IMR-90 (cell line): ENCODE measurements at regions not wholly inside any gene's neighbourhood (a gene's known extent, or its start where the extent isn't known, plus 50 kb on each side); places are given as distances from the start of the nearest gene placed in this dataset.

ENCODE experiments used
- ATAC-seq: fragments of 200-7000 bp; cut with Tn5 transposase; 2 replicates; pipeline ENCODE4 v1.9.1; 2020; ENCODE audit warnings: low read depth, mild to moderate bottlenecking, moderate library complexity
- BruUV-seq: library from RNA; stranded (reverse); fragments of 400-500 nt; replicated peaks from 2 replicates; lab custom pipeline; 2021; lab: Mats Ljungman, UMichigan
- CTCF ChIA-PET: fragments of 300-600 bp; formaldehyde crosslinking; extraction: SDS; loops from one replicate; lab custom pipeline; 2021; ENCODE audit warnings: antibody characterized with exemption; lab: Yijun Ruan, JAX
- POLR2A ChIA-PET: fragments of 300-600 bp; sonication (Branson Sonifier 250); formaldehyde crosslinking; loops from one replicate; lab custom pipeline; 2022; ENCODE audit warnings: antibody characterized with exemption; ENCODE audit not compliant: unreplicated experiment; lab: Charles Lee
- DNase-seq: peaks from one replicate; pipeline ENCODE4 v3.0.0; 2013
- H2AFZ ChIP-seq: replicated peaks from 2 replicates; pipeline ENCODE3; 2013; ENCODE audit warnings: low read length, mild to moderate bottlenecking; ENCODE audit not compliant: poor library complexity
- H2AK5ac ChIP-seq: 2 replicates; pipeline ENCODE4 v1.6.1; 2013; ENCODE audit warnings: low read depth, low read length, inconsistent platforms
- H2AK9ac ChIP-seq: replicated peaks from 2 replicates; pipeline ENCODE3; 2013; ENCODE audit warnings: mild to moderate bottlenecking, low read depth, low read length, moderate library complexity; ENCODE audit not compliant: poor library complexity
- H2BK120ac ChIP-seq: 2 replicates; pipeline ENCODE4 v1.6.1; 2013; ENCODE audit warnings: low read depth, low read length, inconsistent platforms
- H2BK15ac ChIP-seq: 3 replicates; pipeline ENCODE4 v1.6.1; 2013; ENCODE audit warnings: low read depth, low read length, inconsistent platforms
- H2BK20ac ChIP-seq: 2 replicates; pipeline ENCODE4 v1.6.1; 2013; ENCODE audit warnings: low read depth, mild to moderate bottlenecking, inconsistent platforms, low read length, moderate library complexity
- H2BK5ac ChIP-seq: 2 replicates; pipeline ENCODE4 v1.6.1; 2013; ENCODE audit warnings: mild to moderate bottlenecking, low read depth, low read length, inconsistent platforms; ENCODE audit not compliant: poor library complexity, severe bottlenecking
- H3K14ac ChIP-seq: replicated peaks from 2 replicates; pipeline ENCODE4 v1.6.1; 2013; ENCODE audit warnings: low read depth, low read length, inconsistent platforms
- H3K18ac ChIP-seq: 2 replicates; pipeline ENCODE4 v1.6.1; 2013; ENCODE audit warnings: low read depth, low read length, control low read depth
- H3K23ac ChIP-seq: 2 replicates; pipeline ENCODE4 v1.6.1; 2013; ENCODE audit warnings: low read depth, low read length, inconsistent platforms
- H3K27ac ChIP-seq: 2 replicates; pipeline ENCODE4 v1.5.1; 2013; ENCODE audit warnings: mild to moderate bottlenecking, control low read depth, low read length; ENCODE audit not compliant: insufficient read depth
- H3K27me3 ChIP-seq: 2 replicates; pipeline ENCODE4 v1.6.1; 2013; ENCODE audit warnings: low read length; ENCODE audit not compliant: control insufficient read depth, insufficient read depth
- H3K36me3 ChIP-seq: 2 replicates; pipeline ENCODE4 v1.6.1; 2013; ENCODE audit warnings: low read length, mixed read lengths; ENCODE audit not compliant: control insufficient read depth, insufficient read depth
- H3K4ac ChIP-seq: 2 replicates; pipeline ENCODE4 v1.6.1; 2013; ENCODE audit warnings: low read depth, low read length, inconsistent platforms
- H3K4me1 ChIP-seq: 2 replicates; pipeline ENCODE4 v1.6.1; 2013; ENCODE audit warnings: low read length, mixed read lengths; ENCODE audit not compliant: control insufficient read depth, insufficient read depth
- H3K4me2 ChIP-seq: 2 replicates; pipeline ENCODE4 v1.6.1; 2013; ENCODE audit warnings: low read depth, mild to moderate bottlenecking, control low read depth, low read length, moderate library complexity
- H3K4me3 ChIP-seq: 2 replicates; pipeline ENCODE4 v1.5.1; 2013; ENCODE audit warnings: low read depth, mild to moderate bottlenecking, control low read depth, low read length, moderate library complexity; ENCODE audit not compliant: insufficient read depth
- H3K56ac ChIP-seq: 2 replicates; pipeline ENCODE4 v1.6.1; 2013; ENCODE audit warnings: low read length, inconsistent platforms; ENCODE audit not compliant: insufficient read depth; ENCODE audit errors: extremely low read depth
- H3K79me1 ChIP-seq, 2 experiments: 2 replicates each; pipeline ENCODE4 v1.6.1; 2013; ENCODE audit warnings: low read length in 2 of 2, inconsistent platforms in 1 of 2, low read depth in 1 of 2
- H3K9ac ChIP-seq: 2 replicates; pipeline ENCODE4 v1.6.1; 2013; ENCODE audit warnings: low read depth, low read length, control low read depth
- H3K9me1 ChIP-seq: 2 replicates; pipeline ENCODE4 v1.6.1; 2013; ENCODE audit warnings: low read length, inconsistent platforms; ENCODE audit not compliant: insufficient read depth
- H3K9me3 ChIP-seq: 2 replicates; pipeline ENCODE4 v1.6.1; 2013; ENCODE audit warnings: low read length; ENCODE audit not compliant: control insufficient read depth, insufficient read depth
- H4K20me1 ChIP-seq: 2 replicates; pipeline ENCODE4 v1.6.1; 2013; ENCODE audit warnings: low read length, inconsistent platforms; ENCODE audit not compliant: insufficient read depth
- H4K5ac ChIP-seq: 2 replicates; pipeline ENCODE4 v1.6.1; 2013; ENCODE audit warnings: mild to moderate bottlenecking, low read depth, low read length, control low read depth
- H4K8ac ChIP-seq, 2 experiments: 2 replicates each; pipeline ENCODE4 v1.6.1; 2013; ENCODE audit warnings: low read depth in 2 of 2, low read length in 2 of 2, control low read depth in 1 of 2, inconsistent platforms in 1 of 2
- H4K91ac ChIP-seq: 2 replicates; pipeline ENCODE4 v1.6.1; 2013; ENCODE audit warnings: low read depth, low read length, inconsistent platforms; ENCODE audit not compliant: insufficient read depth
- BHLHE40 ChIP-seq: fragments of 150-350 bp; IDR thresholded peaks from 2 replicates; pipeline ENCODE4 v1.6.1; 2016; ENCODE audit warnings: mild to moderate bottlenecking, low read depth, low read length
- CEBPB ChIP-seq: IDR thresholded peaks from 2 replicates; pipeline ENCODE4 v1.6.1; 2012; ENCODE audit warnings: low read depth, low read length, improper control_type of control experiment
- ELK1 ChIP-seq: fragments of 150-350 bp; IDR thresholded peaks from 2 replicates; pipeline ENCODE4 v1.6.1; 2016; ENCODE audit warnings: low read depth, mild to moderate bottlenecking, low read length, moderate library complexity, borderline replicate concordance
- MAFK ChIP-seq: IDR thresholded peaks from 2 replicates; pipeline ENCODE4 v1.6.1; 2012; ENCODE audit warnings: low read depth, low read length, improper control_type of control experiment
- MAZ ChIP-seq: IDR thresholded peaks from 2 replicates; pipeline ENCODE4 v1.6.1; 2012; ENCODE audit warnings: low read depth, mild to moderate bottlenecking, low read length, improper control_type of control experiment, moderate library complexity, borderline replicate concordance
- MXI1 ChIP-seq: IDR thresholded peaks from 2 replicates; pipeline ENCODE4 v1.6.1; 2012; ENCODE audit warnings: low read depth, mild to moderate bottlenecking, low read length, moderate library complexity, borderline replicate concordance
- RAD21 ChIP-seq: IDR thresholded peaks from 2 replicates; pipeline ENCODE4 v1.6.1; 2012; ENCODE audit warnings: low read length, improper control_type of control experiment
- RCOR1 ChIP-seq: IDR thresholded peaks from 2 replicates; pipeline ENCODE4 v1.6.1; 2012; ENCODE audit warnings: mild to moderate bottlenecking, low read length, improper control_type of control experiment; ENCODE audit not compliant: insufficient replicate concordance
- USF2 ChIP-seq: fragments of 150-350 bp; IDR thresholded peaks from 2 replicates; pipeline ENCODE4 v1.6.1; 2017; ENCODE audit warnings: mild to moderate bottlenecking, antibody characterized with exemption, low read length, low read depth
- WGBS, 2 experiments: methylation state at CpG; one replicate each; pipeline versions ENCODE4 v1.1.5 to v1.1.7; 2013; ENCODE audit warnings: missing lambda C conversion rate in 2 of 2; ENCODE audit not compliant: insufficient read length in 1 of 2; ENCODE audit errors: extremely low coverage in 2 of 2; 5-methylcytosine and 5-hydroxymethylcytosine counted together
- dilution Hi-C: fragments of 300-500 bp; cut with HindIII; formaldehyde crosslinking; loops from one replicate; pipeline ENCODE4 v1.14.3; 2018; ENCODE audit warnings: low sequenced_read_pairs; ENCODE audit not compliant: unreplicated experiment
- in situ Hi-C: fragments of 300-500 bp; cut with MboI; formaldehyde crosslinking; loops from 3 replicates; pipeline ENCODE4 v1.14.3; 2019; ENCODE audit warnings: low sequenced_read_pairs, inconsistent platforms, mixed read lengths
- intact Hi-C: fragments of 100-400 bp; cut with micrococcal nuclease; formaldehyde crosslinking; loops from 2 replicates; pipeline ENCODE4 v1.10.0; 2022
- TF ChIP-seq, protein P1 (sequence below): conservative IDR thresholded peaks from 2 replicates; pipeline ENCODE4 v1.5.1; 2012; ENCODE audit warnings: mild to moderate bottlenecking, low read depth, low read length, improper control_type of control experiment

DNA sequence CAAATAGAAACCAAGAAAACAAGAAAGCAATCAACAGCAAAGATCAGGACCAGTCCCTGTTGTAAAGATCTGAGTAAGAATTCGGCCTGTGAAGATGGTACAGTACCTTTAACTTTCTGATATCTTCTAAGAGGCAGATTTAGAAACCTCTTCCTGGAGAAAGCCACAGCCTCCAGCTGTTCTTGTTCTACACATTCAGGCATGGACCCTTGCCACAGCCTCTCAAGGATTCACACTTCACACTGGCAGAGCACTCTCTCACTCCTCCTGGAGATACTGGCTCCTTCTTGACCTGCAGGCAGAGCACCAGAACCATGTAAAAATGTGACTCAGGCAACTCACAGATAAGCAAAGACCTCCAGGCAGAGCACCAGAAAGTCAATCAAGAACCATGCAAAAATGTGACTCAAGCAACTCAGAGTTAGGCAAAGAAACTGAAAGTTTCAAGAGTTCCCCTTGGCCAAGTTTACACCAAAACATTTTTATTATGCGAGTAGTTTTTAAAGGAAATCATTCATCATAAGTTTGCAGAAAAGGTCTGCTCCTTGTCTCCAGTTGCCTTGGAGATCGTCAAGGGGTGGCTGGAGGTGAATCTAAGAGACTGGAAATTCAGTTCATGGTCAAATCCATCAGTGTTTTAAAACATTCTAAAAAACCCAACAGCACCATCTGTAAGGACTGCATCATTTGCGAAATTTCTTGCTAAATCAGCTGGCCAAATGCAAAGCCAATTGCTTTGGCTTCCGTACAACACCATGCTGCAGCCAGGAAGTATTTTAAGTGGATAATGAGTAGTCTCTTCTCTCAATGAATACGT, 119.3 kb upstream of the MDM1 start:
- no peak overlapping the region for H2BK20ac ChIP-seq
- WGBS, 2 experiments = no CpG with 5 or more reads among the region's 6 CpGs
- H2AK9ac ChIP-seq = no peak overlapping the region
- peak overlapping the region; percentile 84 for H3K4me2 ChIP-seq
- H3K36me3 ChIP-seq = no peaks in the 10 kb centered on the region
- no peaks in the 10 kb centered on the region for H3K27me3 ChIP-seq
- H3K4me1 ChIP-seq = peaks cover 9% of the 10 kb centered on the region
- peak overlapping the region; percentile 57; the same call in 1 of the 2 replicates for H3K27ac ChIP-seq
- in situ Hi-C loops = no loop called here
- intact Hi-C loops = no loop called here
- no peaks in the 10 kb centered on the region for H3K79me1 ChIP-seq
- DNase-seq = peak; percentile 89
- peak overlapping the region; percentile 23 for H2BK5ac ChIP-seq
- no peak overlapping the region; the same call in 1 of the 2 replicates for H3K14ac ChIP-seq
- no TSS peak for BruUV-seq
- H2AFZ ChIP-seq = peak overlapping the region; percentile 11
- no peak overlapping the region for H2AK5ac ChIP-seq
- no peak overlapping the region for H4K8ac ChIP-seq
- H2BK15ac ChIP-seq = no peak overlapping the region
- H3K9me3 ChIP-seq = no peaks in the 10 kb centered on the region
- peaks cover 4% of the 10 kb centered on the region; the same call in 1 of the 2 replicates for H3K9me1 ChIP-seq
- H4K20me1 ChIP-seq = no peaks in the 10 kb centered on the region
- peak; percentile 83 for ATAC-seq
- H3K23ac ChIP-seq = no peak overlapping the region
- H3K9ac ChIP-seq = no peak overlapping the region
- H4K5ac ChIP-seq = no peak overlapping the region
- peak overlapping the region; percentile 43; the same call in 1 of the 2 replicates for H3K18ac ChIP-seq
- POLR2A ChIA-PET = no interaction called here
- peak overlapping the region; percentile 17; the same call in 1 of the 2 replicates for H3K4me3 ChIP-seq
- CTCF ChIA-PET = no interaction called here
- no peak overlapping the region for H2BK120ac ChIP-seq
- no peak overlapping the region for H4K91ac ChIP-seq
- TF ChIP-seq, protein P1, sequence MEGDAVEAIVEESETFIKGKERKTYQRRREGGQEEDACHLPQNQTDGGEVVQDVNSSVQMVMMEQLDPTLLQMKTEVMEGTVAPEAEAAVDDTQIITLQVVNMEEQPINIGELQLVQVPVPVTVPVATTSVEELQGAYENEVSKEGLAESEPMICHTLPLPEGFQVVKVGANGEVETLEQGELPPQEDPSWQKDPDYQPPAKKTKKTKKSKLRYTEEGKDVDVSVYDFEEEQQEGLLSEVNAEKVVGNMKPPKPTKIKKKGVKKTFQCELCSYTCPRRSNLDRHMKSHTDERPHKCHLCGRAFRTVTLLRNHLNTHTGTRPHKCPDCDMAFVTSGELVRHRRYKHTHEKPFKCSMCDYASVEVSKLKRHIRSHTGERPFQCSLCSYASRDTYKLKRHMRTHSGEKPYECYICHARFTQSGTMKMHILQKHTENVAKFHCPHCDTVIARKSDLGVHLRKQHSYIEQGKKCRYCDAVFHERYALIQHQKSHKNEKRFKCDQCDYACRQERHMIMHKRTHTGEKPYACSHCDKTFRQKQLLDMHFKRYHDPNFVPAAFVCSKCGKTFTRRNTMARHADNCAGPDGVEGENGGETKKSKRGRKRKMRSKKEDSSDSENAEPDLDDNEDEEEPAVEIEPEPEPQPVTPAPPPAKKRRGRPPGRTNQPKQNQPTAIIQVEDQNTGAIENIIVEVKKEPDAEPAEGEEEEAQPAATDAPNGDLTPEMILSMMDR = no peak
- TF ChIP-seq USF2 (no peak), BHLHE40 (peak; percentile 13; the same call in 1 of the 2 replicates), MXI1 (no peak), RAD21 (no peak), ELK1 (no peak), MAFK (no peak), MAZ (no peak), RCOR1 (no peak), CEBPB (0 out of 2 replicates have a peak, but pooled peaks have one; percentile 43)
- dilution Hi-C loops = no loop called here
- no peak overlapping the region for H3K56ac ChIP-seq
- no peak overlapping the region for H3K4ac ChIP-seq
